GM04504 (cell line): ENCODE measurements at regions not wholly inside any gene's neighbourhood (a gene's known extent, or its start where the extent isn't known, plus 50 kb on each side); places are given as distances from the start of the nearest gene placed in this dataset.

Experiments
- DNase-seq: peaks from one replicate; pipeline ENCODE4 v3.0.0-alpha.2; 2012; ENCODE audit warnings: low read depth

DNA sequence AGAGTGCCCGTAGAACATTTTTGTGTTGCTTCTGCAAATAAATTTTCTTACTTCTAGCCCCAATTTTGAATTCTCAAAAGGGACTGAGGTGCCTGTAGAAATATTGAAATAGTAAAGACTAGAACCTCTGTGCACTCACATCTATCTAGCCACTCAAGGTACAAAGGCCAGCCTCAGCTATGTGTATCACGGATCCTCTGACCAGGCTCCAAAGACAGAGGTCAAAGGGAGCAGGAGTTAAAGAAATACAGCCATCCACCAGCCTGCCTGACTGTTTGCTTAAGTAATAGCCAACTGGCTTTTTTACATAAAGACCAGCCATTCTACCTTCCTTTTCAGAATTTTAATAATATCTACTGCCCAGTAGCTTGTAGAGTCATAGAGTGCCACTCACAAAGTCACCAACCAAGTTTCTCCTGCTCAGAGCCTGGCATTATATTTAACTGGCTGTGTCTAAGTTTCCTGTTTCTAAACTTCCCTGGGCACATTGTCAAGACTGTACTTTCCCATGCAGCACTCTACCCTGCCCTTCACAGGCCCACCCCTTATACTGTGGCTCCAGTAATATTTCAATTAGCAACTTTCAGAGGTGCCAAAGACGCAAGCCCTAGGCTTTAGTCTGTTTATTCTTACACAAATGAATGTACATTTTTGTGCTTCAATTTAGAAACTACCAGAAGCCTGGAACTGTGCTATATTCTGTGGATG lies 338.3 kb upstream of the NT5C1B start:
- DNase-seq, result no peak

DNA sequence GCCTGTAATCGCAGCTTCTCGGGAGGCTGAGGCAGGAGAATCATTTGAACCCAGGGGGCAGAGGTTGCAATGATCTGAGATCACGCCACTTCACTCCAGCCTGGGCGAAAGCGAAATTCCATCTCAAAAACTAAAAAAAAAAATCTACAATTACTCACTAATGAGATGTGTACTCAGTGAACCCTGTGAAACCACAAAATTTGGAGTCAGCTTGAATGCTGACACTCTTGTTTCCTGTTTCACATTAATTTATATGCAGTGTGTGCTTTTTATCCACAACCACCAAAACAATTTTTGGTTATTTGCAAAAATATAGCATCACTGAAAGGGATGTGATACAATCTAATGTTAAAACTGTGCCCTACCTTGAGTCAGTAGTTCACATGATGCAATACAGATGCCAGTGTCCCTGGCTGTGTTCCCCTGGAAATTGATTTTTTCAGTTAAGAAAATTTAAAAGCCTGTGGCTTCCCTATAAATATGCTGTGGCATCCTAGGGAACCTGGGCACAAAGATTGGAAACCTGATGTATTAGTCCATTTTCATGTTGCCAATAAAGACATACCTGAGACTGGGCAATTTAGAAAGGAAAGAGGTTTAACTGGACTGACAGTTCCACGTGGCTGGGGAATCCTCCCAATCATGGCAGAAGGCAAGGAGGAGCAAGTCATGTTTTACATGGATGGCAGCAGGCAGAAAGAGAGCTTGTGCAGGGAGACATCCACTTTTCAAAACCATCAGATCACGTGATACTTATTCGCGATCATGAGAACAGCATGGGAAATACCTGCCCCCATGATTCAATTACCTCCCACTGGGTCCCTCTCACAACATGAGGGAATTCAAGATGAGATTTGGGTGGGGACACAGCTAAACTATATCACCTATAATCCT lies 337.5 kb upstream of the NT5C1B start:
- no peak for DNase-seq

DNA sequence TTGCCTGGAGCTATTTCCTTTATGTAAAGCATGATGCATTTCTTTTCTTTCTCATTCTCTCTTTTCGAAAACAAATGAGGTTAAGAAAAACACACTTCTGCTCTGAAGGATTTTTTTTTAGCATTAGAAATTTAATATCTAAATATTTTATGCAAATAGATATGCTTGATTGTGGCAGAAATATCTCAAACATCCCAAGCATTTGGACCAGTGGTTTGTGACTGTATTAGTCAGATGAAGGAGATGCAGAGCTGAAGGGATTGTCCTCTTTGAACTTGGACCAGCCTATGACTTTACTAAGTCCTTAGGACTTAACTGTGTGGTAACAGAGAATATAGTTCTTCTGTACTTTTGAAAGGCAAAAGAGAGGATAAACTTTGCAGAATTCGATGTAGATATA lies 335.9 kb upstream of the NT5C1B start:
- DNase-seq, result no peak

DNA sequence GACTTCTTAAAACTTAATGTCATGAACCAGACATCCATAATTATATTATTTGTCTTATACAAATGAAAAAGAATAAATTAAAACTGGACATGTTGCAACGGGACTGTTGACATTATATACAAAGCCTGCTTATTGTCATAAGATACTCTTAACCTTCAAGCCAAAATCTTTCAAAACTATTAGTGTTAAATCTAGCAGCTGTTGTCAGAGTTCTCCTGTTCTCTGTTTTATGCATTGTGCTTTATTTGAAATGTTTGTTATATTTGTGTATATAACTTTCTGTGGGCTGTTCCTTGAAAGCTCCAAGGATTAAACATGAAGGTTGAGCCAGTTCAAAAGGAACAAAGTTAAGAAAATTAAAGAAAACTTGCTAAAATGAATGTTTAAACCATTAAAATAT lies 335.5 kb upstream of the NT5C1B start:
- no peak for DNase-seq

DNA sequence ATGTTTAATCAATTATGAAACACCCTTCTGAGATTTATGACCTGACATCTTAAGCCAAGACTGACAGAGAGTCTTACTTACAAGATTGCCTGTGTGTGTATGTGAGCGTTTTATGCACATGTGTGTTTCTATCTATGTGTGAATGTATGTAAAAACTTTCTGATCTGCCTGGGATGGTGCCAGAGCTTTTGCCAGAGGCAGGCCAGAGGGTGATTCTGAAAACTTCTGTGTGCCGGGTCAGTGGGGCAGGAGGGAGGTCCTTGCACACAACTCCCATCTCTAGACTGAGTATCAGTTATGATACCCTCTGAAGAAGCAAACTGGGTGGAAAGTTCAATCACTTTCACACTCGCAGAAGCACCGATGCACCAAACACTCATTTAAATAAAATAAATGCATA lies 335.0 kb upstream of the NT5C1B start:
- no peak for DNase-seq

DNA sequence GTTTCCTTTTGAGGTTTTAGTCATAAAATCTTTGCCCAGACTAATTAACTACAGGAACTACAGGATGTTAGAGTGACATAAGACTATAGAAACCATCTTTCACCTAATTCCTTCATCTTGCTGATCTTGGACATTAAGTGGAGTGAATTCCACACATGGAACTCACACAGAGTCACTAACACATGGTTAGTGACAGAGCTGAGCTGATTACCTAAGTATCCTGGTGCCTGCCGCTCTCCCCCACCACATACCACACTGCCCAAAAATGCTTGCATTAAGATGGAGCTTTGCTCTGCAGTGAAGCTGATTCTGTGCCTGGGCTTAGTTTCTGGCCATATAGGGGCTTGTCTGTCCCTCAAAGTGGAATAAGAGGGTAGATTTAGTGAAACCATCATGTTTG lies 332.9 kb upstream of the NT5C1B start:
- DNase-seq, result no peak

DNA sequence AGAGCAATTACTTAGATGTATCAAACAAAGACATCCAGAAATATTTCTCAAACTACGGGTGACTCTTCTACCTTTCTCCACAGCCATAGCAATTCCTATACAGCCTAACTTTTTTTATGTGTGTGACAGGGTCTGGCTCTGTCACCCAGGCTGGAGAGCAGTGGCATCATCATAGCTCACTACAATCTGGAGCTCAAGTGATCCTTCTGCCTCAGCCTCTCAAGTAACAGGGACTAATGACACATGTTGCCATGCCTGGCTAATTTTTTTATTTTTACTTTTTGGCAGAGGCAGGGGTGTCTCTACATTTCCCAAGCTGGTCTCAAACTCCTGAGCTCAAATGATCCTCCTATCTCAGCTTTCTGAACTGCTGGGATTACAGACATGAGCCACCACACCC lies 328.9 kb upstream of the NT5C1B start:
- no peak for DNase-seq

DNA sequence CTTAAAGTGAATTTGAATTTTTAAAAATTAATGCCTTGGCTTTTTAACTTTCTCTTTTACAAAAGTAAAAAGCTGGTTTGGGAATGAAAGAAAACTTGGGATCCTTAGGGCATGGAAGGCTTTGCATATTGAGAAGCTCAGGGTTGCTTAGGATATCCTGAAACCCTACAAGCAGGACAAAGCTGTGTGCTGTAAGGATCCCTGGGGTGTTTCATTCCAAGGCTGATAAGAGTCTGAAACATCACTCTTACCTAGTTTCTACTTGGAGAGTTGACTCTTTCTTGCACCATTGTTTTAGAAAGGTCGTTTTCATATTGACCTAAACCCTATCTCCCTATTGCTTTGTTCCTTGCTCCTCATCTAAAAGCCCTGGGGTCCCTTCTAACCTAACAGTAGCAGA lies 325.9 kb upstream of the NT5C1B start:
- DNase-seq, result no peak

DNA sequence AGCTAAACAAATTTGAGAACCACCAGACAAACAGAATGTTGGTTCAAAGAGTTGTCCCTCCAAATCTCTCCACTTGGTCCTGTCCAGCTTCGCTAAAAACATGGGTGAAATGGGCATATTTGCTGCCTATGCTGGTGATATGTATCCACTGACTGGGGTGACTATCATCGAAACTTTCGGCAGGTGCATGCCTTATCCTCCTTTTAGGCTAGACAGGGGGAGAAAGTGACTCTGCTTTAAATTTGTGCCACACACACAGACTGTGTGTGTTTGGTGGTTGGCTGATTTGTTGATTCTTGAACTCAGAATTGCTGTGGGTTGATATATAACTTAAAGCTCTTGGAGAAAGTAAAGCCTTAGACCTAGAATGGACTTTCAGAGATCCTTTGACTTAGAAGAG lies 324.1 kb upstream of the NT5C1B start:
- no peak for DNase-seq

DNA sequence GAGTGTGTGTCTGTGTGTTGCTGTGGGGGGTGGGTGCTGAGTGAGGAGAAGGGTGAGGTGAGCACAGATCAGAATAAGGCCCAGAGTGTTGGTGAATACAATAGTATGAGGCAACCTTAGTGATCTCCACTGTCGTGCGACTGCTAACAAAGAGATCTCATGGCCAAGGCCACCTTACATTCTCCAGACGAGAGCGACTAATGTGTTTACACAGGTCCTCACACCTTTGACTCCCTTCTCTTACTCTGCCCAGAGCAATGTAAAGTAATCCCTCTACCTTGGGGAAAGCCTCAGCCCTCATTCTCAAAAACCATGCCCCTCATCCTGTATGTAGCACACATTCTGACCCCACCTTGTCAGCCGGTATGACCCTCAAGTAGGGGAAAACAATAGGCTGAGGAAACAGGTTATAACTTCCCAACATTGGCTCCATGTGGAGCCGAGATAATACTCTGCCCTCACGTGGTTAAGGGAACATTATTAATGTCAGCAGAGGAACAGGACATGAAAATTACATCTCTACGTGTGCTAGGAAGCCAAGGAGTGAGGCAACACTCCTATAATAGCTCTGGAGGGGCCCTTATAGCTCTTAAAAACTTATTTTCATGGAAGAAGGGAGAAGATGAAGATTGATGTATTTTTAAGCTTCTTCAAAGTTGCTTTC lies 323.0 kb upstream of the NT5C1B start:
- no peak for DNase-seq

DNA sequence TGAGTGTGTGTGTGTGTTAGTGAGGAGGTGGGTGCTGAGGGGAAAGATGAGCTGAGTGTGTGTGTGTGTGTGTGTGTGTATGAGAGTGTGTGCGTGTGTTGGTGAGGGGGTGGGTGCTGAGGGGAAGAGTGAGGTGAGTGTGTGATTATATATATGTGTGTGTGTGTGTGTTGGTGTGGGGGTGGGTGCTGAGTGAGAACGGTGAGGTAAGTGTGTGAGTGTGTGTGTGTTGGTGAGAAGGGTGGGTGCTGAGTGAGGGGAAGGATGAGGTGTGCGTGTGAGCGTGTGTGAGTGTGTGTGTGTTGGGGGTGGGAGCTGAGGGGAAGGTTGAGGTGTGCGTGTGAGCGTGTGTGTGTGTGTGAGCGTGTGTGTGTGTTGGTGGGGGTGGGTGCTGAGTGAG lies 322.0 kb upstream of the NT5C1B start:
- no peak for DNase-seq

DNA sequence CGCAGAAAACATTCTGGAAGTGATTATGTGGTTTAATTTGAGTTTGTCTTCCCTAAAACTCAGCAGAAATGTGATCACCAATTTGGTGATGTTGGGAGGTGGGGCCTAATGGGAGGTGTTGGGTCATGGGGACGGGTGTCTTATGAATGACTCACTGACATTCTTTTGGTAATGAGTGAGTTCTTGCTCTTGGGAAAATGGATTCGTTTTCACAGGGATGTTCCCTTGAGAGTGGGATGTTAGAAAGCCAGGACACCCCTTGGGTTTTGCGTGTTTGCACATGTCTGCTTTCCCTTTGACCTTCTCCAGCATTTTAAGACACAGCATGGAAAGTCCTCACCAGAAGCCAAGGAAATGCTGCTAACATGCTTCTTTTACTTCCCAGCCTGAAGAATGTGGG lies 321.5 kb upstream of the NT5C1B start:
- DNase-seq, result peak; percentile 93

DNA sequence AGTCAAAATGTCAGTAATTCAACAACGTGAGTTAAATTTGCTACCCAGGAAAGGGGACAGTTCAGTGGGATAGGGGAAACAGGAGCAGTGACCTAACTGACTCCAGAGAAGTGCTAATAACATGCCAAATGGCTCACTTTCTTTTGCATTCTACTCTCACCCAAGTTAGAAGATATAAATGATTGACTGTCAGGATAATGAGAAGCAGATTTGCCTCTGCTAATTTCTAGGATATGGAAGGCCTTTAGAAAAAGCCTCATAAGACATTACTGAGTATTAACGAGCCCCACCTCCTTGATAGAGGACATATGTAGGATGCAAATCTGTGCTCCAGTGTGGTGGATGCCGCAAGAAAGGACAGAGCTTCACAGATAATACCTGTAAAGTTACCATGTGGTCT lies 318.6 kb upstream of the NT5C1B start:
- DNase-seq, result no peak

DNA sequence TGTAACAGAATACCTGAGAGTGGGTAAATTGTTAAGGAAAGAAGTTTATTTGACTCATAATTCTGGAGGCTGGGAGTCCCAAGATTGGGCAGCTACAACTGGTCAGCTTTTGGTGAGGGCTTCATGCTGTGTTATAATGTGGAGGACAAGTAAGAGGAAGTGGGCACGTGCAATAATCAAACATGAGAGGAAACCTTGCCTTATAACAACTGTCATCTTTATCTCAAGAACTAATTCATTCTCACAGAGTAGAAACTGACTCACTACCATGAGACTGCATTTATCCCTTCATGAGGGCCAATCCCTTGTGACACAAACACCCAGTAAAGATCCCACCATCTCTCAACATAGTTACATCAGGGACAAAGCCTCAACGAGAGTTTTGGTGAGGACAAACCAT lies 318.1 kb upstream of the NT5C1B start:
- no peak for DNase-seq

DNA sequence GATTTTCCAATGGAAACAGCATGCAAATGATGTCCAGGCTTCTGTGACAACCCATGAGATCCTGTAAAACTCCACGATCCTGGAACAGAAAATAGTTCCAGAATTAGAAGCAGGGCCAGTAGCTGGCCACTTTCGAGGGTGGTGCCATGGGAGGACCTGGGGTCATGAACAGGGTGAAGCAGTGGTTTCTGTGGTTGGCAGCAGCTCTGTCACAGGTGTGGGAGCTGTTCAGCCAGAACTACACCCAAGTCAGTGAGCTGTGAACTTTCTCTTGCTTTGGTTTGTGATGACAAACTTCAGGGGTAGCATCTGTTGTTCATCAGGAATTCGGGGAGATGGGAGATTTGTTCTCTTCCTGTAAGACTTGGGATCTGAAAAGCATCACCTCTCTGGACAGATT lies 314.4 kb upstream of the NT5C1B start:
- no peak for DNase-seq

DNA sequence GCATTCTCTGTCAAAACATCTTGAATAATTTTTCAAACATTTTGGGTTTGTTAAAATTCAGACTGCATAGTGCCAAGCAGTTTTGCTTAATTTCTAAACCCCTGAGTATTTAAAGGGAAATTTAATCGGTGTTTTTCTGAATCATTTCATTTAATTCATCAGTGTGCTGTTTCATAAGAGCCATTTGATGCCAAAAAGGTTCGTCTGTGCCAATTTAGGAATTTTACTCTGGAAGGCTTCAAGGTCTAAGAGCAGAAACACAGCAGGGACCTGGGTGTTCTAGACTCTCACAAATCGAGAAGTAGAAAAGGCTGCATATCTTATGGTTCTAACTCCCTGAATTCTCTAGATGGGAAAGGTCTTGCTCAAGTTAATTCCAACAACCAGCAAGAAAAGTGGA lies 311.9 kb upstream of the NT5C1B start:
- DNase-seq, result no peak

DNA sequence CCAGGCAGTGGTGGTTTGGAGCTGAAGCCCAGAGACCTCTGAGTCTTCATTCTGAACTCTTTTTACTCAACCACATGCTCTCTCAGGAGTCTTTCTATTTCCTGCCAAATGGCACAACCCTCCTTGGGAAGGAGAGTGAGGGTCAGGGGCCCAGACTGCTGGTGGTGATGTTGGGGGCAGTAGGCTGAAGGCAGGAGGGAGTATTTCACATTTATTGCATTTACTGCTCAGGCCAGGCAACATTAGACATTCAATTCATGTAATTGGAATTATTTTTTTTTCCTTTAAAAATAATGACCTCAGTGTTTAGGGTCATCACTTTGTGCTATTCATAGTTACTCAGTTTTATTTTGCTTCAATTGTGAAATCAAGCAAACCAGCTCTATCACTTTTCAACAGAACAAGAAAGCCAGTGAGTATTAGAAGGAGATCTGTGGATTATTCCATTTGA lies 311.3 kb upstream of the NT5C1B start:
- DNase-seq, result no peak

DNA sequence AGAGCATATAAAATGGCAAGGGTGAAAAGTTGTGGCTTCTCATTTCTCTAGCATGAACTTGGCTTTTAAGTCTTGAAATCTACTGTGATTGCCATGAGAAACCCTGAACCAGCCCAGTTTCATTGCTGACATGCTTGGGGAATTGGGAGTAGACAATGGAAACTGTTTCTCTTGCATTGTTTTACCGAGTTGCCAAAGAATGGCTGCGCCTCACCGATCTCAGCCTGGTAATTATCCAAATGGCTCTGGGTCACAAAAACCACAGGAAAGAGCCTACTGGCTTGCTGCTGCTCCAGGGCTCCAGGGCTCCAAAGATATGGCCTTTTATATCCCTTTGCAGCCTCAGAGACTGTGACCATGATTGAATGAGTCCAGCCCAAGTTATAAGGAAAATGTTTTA lies 310.4 kb upstream of the NT5C1B start:
- DNase-seq, result no peak

DNA sequence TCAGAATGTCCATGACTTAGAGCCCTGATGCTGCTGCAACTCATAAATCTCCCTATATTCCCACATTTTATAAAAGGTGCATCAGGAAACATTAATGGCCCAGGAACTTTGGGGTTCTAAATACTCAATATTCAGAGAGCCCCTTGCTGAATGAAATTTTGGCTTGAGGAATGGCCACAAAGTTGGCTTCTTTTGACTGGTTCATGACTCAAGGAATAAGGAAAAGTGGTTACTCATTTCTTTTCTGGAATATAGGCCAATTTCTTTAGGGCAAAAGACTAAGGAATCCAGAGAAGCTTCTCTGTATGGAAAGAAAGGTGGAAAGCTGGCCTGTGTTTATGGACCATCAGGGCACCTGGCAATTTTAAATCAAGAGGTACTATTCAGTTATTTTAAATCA lies 308.9 kb upstream of the NT5C1B start:
- DNase-seq, result no peak

DNA sequence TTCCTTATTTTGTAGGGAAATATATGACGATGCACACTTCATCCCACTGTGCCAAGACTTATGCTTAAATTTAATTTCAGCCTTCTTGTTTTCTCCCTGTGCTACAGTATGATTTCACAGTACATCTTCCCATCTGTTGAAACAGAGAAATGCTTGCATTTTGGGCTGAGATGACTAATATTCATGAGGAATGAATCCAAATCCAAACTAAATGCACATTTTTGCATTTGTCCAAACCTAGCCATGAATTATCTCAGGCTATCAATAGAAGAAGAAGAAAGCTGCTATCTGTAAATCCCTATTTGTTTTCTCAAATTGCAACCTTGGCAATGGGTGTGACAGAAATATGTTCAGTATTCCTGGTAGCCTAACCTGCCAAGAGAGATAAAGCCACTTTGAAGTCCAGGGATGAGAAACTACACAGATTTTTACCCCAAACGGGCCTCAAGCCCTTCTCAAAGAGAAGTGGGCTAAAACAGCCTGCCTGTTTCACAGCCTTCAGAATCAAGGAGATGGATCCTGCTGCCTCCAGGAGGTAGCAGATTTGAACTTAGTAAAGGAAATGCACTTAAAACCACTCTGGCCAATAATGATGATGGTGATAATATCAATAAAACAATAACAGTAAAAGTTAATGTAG lies 306.9 kb upstream of the NT5C1B start:
- no peak for DNase-seq

DNA sequence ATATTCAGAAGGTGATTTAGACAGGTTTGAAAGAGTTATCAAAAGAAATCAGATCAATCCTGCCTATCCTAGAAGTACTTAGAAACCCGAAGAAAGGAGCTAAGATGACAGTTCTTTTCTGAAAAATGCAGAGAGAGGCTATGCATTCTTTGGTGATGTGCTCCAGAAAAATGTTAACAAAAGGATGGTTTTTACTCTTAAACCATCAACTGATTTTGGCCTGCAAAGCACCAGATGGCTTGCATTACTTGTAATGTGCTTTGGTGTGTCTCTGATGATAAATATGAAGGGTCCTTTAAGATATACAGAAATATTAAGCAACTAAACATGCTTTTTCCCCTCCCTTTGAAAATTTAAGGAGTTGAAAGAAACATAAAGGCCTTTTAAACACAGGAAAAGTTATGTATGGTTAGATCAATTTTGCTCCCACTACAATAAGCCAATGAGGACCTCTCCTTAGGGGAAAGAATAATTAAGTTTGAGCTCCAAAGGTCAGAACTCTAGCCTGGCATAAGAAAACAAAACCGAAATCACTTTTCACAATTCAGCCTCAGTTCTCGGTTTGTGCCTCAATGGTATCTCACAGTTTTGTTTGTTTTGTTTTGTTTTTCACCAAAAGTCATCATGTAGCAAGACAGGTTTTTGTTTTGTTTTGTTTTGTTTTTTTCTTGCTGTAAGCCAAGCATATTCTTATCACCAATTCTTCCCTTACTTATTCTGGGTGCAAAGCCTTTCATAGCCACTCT lies 302.4 kb upstream of the NT5C1B start:
- DNase-seq, result no peak
